Neuronal stem cell (in vitro differentiated cells): ENCODE measurements at regions not wholly inside any gene's neighbourhood (a gene's known extent, or its start where the extent isn't known, plus 50 kb on each side); places are given as distances from the start of the nearest gene placed in this dataset.

ENCODE experiments used
- DNase-seq: peaks from one replicate; pipeline ENCODE4 v3.0.0-alpha.2; 2013; ENCODE audit warnings: low spot score
- H2AFZ ChIP-seq: one replicate; pipeline ENCODE4 v1.6.1; 2013; ENCODE audit warnings: mild to moderate bottlenecking, low read length, inconsistent platforms
- H2AK5ac ChIP-seq: 2 replicates; pipeline ENCODE4 v1.6.1; 2013; ENCODE audit warnings: low read depth, mild to moderate bottlenecking, inconsistent platforms, low read length, moderate library complexity, mixed read lengths
- H2BK120ac ChIP-seq: 2 replicates; pipeline ENCODE4 v1.6.1; 2013; ENCODE audit warnings: low read depth, mild to moderate bottlenecking, inconsistent platforms, low read length, moderate library complexity, mixed read lengths
- H2BK12ac ChIP-seq: one replicate; pipeline ENCODE4 v1.6.1; 2013; ENCODE audit warnings: low read length, inconsistent platforms
- H2BK15ac ChIP-seq: 2 replicates; pipeline ENCODE4 v1.6.1; 2013; ENCODE audit warnings: mild to moderate bottlenecking, low read length, inconsistent platforms, mixed read lengths
- H2BK5ac ChIP-seq: one replicate; pipeline ENCODE4 v1.6.1; 2013; ENCODE audit warnings: inconsistent platforms, mild to moderate bottlenecking, low read length, moderate library complexity
- H3K14ac ChIP-seq: one replicate; pipeline ENCODE4 v1.6.1; 2013; ENCODE audit warnings: low read length, inconsistent platforms
- H3K18ac ChIP-seq: 2 replicates; pipeline ENCODE4 v1.6.1; 2013; ENCODE audit warnings: low read length, inconsistent platforms
- H3K23ac ChIP-seq: 2 replicates; pipeline ENCODE4 v1.6.1; 2013; ENCODE audit warnings: low read depth, mild to moderate bottlenecking, mixed read lengths, low read length, inconsistent platforms; ENCODE audit not compliant: poor library complexity
- H3K27ac ChIP-seq: replicated peaks from 3 replicates; pipeline ENCODE4 v1.5.1; 2013; ENCODE audit warnings: low read length, inconsistent platforms
- H3K27me3 ChIP-seq, 3 experiments: 2 replicates each; pipeline ENCODE4 v1.6.1; 2013; ENCODE audit warnings: low read length in 3 of 3, mild to moderate bottlenecking in 2 of 3, inconsistent platforms in 1 of 3, low read depth in 1 of 3, mixed read lengths in 1 of 3, moderate library complexity in 1 of 3; ENCODE audit not compliant: control insufficient read depth in 3 of 3, insufficient read depth in 3 of 3
- H3K36me3 ChIP-seq, 2 donors: replicated peaks in 1 of 2; 2 replicates each; pipeline ENCODE4 v1.6.1; 2013; ENCODE audit warnings: low read length in 2 of 2; ENCODE audit not compliant: control insufficient read depth in 2 of 2, insufficient read depth in 2 of 2
- H3K4ac ChIP-seq: 2 replicates; pipeline ENCODE4 v1.6.1; 2013; ENCODE audit warnings: inconsistent platforms, mild to moderate bottlenecking, low read length, moderate library complexity
- H3K4me1 ChIP-seq, 2 donors: 1 replicate in 1 of 2; 2 replicates in 1 of 2; pipeline ENCODE4 v1.6.1; 2013; ENCODE audit warnings: low read length in 2 of 2, low read depth in 1 of 2; ENCODE audit not compliant: control insufficient read depth in 2 of 2, insufficient read depth in 1 of 2
- H3K4me2 ChIP-seq: one replicate; pipeline ENCODE4 v1.6.1; 2013; ENCODE audit warnings: mild to moderate bottlenecking, low read length, inconsistent platforms; ENCODE audit not compliant: insufficient read depth, poor library complexity, severe bottlenecking
- H3K4me3 ChIP-seq, 2 donors: 2 replicates each; pipeline ENCODE4 v1.5.1; 2013; ENCODE audit warnings: low read length in 2 of 2, mild to moderate bottlenecking in 2 of 2, inconsistent platforms in 1 of 2, moderate library complexity in 1 of 2
- H3K79me1 ChIP-seq: one replicate; pipeline ENCODE4 v1.6.1; 2013; ENCODE audit warnings: low read depth, mild to moderate bottlenecking, inconsistent platforms, low read length, moderate library complexity
- H3K9ac ChIP-seq: one replicate; pipeline ENCODE4 v1.6.1; 2013; ENCODE audit warnings: mild to moderate bottlenecking, low read depth, low read length, inconsistent platforms; ENCODE audit not compliant: poor library complexity
- H3K9me3 ChIP-seq, 2 donors: replicated peaks in 1 of 2; 2 replicates each; pipeline versions ENCODE3 to v1.6.1; 2013; ENCODE audit warnings: low read length in 2 of 2, mild to moderate bottlenecking in 2 of 2, inconsistent platforms in 1 of 2, low read depth in 1 of 2, mixed read lengths in 1 of 2, moderate library complexity in 1 of 2; ENCODE audit not compliant: control insufficient read depth in 2 of 2, insufficient read depth in 1 of 2
- H4K8ac ChIP-seq: one replicate; pipeline ENCODE4 v1.6.1; 2013; ENCODE audit warnings: low read depth, mild to moderate bottlenecking, inconsistent platforms, low read length, moderate library complexity
- H4K91ac ChIP-seq: one replicate; pipeline ENCODE4 v1.6.1; 2013; ENCODE audit warnings: low read length, low read depth, mild to moderate bottlenecking, inconsistent platforms; ENCODE audit not compliant: poor library complexity
- WGBS, 2 donors: extraction: QIAGEN DNeasy Blood & Tissue Kit; methylation state at CpG; one replicate each; pipeline ENCODE4 v1.1.7; 2013; ENCODE audit warnings: missing lambda C conversion rate in 2 of 2, mixed read lengths in 1 of 2; ENCODE audit not compliant: insufficient read length in 2 of 2, insufficient replicate concordance in 1 of 2; ENCODE audit errors: extremely low coverage in 2 of 2; 5-methylcytosine and 5-hydroxymethylcytosine counted together

GRCh38 chr21:18147678-18148077 lies 97.0 kb upstream of the CHODL start:
- Histone ChIP-seq H3K4ac (no peak overlapping the region), H3K18ac (no peak overlapping the region), H3K27ac (no peak overlapping the region), H2AFZ (no peak overlapping the region), H3K36me3 (no peaks in the 10 kb centered on the region), H3K4me1 (no peaks in the 10 kb centered on the region), H4K91ac (no peak overlapping the region), H3K14ac (no peak overlapping the region), H2BK12ac (no peak overlapping the region), H3K79me1 (no peaks in the 10 kb centered on the region), H4K8ac (no peak overlapping the region), H3K27me3 (no peaks in the 10 kb centered on the region), H2BK15ac (no peak overlapping the region), H3K9me3 (no peaks in the 10 kb centered on the region), H2BK120ac (no peak overlapping the region), H3K23ac (no peak overlapping the region), H2AK5ac (no peak overlapping the region), H3K9ac (no peak overlapping the region), H3K4me2 (no peak overlapping the region), H2BK5ac (no peak overlapping the region), H3K4me3 (no peak overlapping the region)
- no peak for DNase-seq
- no CpG with 5 or more reads among the region's 3 CpGs for WGBS, 2 donors

DNA sequence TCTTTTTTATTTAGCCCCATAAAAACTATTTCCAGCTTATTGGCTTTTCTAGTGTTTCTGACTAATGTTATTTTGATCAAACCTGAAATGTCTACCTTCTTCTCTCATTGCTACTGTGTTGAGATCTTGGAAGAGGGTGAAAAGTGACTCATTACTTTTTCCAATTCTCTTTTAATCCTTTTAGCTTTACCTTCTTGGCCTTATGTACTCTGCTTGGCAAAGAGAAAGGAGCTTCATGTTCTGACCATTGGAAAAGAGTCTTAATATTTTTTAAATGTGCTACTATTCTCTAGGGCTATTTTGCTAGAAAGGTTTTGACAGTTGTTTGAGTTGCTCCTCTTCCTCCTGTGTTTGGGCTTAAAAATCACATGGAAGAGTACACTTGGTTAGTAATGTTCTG lies 97.8 kb upstream of the CHODL start:
- Histone ChIP-seq H4K91ac (no peak overlapping the region), H2BK5ac (no peak overlapping the region), H3K4me3 (no peak overlapping the region), H2AK5ac (no peak overlapping the region), H2BK15ac (no peak overlapping the region), H3K18ac (no peak overlapping the region), H3K27ac (no peak overlapping the region), H3K9me3 (no peaks in the 10 kb centered on the region), H2BK12ac (no peak overlapping the region), H2BK120ac (no peak overlapping the region), H3K27me3 (no peaks in the 10 kb centered on the region), H3K4ac (no peak overlapping the region), H3K4me2 (no peak overlapping the region), H4K8ac (no peak overlapping the region), H3K79me1 (no peaks in the 10 kb centered on the region), H3K4me1 (no peaks in the 10 kb centered on the region), H2AFZ (peak overlapping the region; percentile 11), H3K14ac (no peak overlapping the region), H3K36me3 (no peaks in the 10 kb centered on the region), H3K23ac (no peak overlapping the region), H3K9ac (no peak overlapping the region)
- DNase-seq: no peak

DNA sequence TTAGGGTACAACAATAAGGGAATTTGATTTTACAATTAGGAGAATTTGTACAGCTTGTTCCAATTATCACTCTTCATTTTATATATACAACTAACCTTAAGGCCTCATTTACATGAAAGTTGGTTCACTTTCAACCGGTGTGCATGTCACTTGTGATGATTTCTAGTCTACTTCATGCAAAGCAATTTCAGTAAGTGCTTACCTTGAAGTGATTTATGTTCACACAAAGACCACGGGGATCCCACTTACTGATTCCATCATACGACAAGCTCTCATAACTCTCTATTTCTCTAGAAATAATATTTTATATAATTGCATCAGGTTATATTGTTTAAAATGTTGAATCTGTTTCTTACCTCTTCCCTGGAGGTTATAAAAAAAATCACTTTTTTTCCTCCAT lies 100.3 kb upstream of the CHODL start:
- no peaks in the 10 kb centered on the region for H3K36me3 ChIP-seq
- H4K8ac ChIP-seq: no peak overlapping the region
- DNase-seq: no peak
- H3K4me3 ChIP-seq: no peak overlapping the region
- H3K79me1 ChIP-seq: no peaks in the 10 kb centered on the region
- no peak overlapping the region for H2BK120ac ChIP-seq
- H2BK15ac ChIP-seq: no peak overlapping the region
- H3K27me3 ChIP-seq: no peaks in the 10 kb centered on the region
- H3K4me1 ChIP-seq: no peaks in the 10 kb centered on the region
- no peak overlapping the region for H3K14ac ChIP-seq
- H2BK12ac ChIP-seq: no peak overlapping the region
- H3K23ac ChIP-seq: no peak overlapping the region
- no peaks in the 10 kb centered on the region for H3K9me3 ChIP-seq
- H3K27ac ChIP-seq: no peak overlapping the region
- no peak overlapping the region for H3K18ac ChIP-seq
- H4K91ac ChIP-seq: no peak overlapping the region
- H2BK5ac ChIP-seq: no peak overlapping the region
- no peak overlapping the region for H3K9ac ChIP-seq
- H3K4ac ChIP-seq: no peak overlapping the region
- WGBS, 2 donors: no CpG with 5 or more reads among the region's 3 CpGs
- no peak overlapping the region for H3K4me2 ChIP-seq
- H2AK5ac ChIP-seq: no peak overlapping the region
- no peak overlapping the region for H2AFZ ChIP-seq

DNA sequence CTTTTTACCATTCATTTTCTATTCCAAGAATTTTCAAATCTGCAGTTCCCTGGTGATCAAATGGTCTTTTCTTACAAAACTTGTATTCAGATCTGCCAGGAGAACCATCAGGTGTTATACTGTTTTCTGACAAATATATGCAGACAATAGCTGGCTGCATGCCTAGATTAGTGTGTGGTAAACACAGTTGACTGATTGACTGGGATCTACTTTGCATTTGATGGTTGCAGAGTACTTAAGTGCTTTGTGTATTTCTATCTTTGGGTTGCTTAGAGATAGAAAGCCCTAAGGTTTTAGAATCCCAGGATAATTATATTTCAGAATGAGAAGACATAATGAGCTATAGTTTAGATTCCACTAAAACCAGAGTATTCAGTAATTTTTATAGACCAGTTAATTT lies 102.0 kb upstream of the CHODL start:
- Histone ChIP-seq H3K23ac (no peak overlapping the region), H2BK15ac (no peak overlapping the region), H4K8ac (no peak overlapping the region), H3K4me3 (no peak overlapping the region), H2BK5ac (no peak overlapping the region), H2BK12ac (no peak overlapping the region), H3K27ac (no peak overlapping the region), H3K4me2 (no peak overlapping the region), H2AFZ (no peak overlapping the region), H3K9ac (no peak overlapping the region), H2BK120ac (no peak overlapping the region), H3K4me1 (no peaks in the 10 kb centered on the region), H3K79me1 (no peaks in the 10 kb centered on the region), H3K9me3 (no peaks in the 10 kb centered on the region), H3K18ac (no peak overlapping the region), H3K4ac (no peak overlapping the region), H4K91ac (no peak overlapping the region), H3K27me3 (no peaks in the 10 kb centered on the region), H3K14ac (no peak overlapping the region), H2AK5ac (no peak overlapping the region), H3K36me3 (no peaks in the 10 kb centered on the region)
- no peak for DNase-seq
